NCI-H187 (cell line): ENCODE measurements at regions not wholly inside any gene's neighbourhood (a gene's known extent, or its start where the extent isn't known, plus 50 kb on each side); places are given as distances from the start of the nearest gene placed in this dataset.
A peak's percentile ranks its signal among the peaks of the same experiment; 100 is the strongest.
"Not testable (repeated sequence)": the region's sequence is repeated elsewhere in the genome, so short reads cannot be mapped to it uniquely, and the experiment has no call there.

Source experiments
- DNase-seq, 2 experiments: peaks; one replicate each; lab custom pipeline; 2025; lab: John Stamatoyannopoulos, UW

DNA sequence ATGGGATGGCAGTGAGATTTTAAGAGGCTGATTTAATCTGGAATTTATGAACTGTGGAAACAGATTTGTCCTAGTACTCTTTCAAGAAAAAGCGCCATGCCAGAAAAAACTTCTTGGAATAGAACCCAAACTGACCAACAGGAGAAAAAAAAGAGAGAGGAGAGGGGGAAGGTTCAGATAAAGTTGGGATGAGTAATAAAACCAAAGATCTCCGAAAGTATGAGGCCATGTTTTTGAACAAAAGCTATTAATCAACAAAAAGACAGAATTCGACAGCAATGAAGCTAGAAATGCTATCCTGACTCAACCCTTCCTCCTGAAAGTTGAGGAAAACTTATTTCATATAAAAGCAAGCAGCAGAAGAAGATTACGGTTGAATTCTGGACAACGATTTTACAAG, 135.5 kb downstream of the CEMIP2 start:
- no peak for DNase-seq

GRCh38 chr9:71630377-71630995, 137.8 kb downstream of the CEMIP2 start:
- DNase-seq: no peak

DNA sequence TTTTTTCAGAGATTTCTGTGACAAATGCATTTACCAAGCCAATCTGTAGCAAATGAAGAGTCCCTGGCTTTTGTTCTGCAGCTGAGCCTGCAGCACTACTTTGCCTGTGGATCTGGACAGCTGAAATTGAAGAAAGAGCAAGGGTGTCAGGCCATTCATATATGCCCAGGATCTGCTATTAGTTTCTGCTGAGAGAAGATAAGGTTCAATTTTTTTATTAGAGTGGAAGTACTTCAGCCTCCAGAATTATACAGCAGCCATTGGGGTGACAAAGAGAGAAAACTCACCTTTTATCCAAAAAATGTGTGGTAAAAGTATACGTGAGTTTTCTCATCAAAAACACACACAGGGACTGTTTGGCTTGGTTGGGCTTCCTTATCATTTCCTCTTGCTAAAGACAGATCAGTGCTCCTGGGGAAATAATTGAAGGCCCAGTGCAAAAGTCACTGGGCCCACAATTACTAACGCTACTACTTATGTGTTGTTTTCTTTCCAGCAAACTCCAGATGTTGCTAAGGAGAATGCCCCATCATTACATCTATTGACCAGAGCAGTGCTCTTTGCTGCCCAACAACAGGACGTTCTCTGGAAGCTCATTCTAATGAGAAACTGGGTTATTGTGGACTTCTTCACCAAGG, 138.6 kb downstream of the CEMIP2 start:
- DNase-seq: no peak

GRCh38 chr9:71628247-71628646, 140.1 kb downstream of the CEMIP2 start:
- DNase-seq: no peak

DNA sequence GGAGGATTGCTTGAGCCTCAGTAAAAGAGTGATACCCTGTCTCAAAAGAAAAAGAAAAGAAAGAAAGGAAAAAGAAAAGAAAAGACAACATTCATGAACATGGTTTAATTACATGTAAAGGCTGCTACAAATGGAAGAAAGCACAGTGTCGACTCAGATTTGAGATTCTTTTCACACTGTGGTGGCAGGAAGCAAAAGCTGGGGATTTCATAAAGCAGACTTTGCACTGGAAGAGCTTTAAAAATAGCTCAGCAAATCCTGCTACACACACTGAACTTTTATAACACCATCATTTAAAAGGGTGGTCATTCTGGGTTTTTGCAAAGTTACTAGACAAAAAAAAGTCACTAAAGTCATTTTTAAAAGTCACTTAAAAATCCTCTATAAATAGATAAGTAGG, 140.8 kb downstream of the CEMIP2 start:
- no peak for DNase-seq

DNA sequence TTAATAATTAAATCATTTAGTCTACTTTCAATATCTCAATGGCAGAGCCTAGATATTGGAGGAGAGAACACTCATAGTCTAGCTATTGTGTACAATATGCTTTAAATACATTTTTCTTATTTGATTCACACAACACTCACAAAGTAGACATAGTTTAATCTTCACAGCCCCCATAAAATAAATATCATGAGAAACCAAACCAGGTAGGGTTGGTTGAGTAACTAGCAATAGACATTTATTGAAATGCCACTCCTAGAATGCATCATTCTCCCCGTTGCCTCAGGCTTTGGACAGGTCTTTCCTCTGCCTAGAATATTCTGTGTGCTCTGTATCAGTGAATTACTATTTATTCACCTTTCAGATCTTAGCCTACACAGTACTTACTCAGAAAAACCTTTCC, 141.9 kb downstream of the CEMIP2 start:
- DNase-seq: no peak

DNA sequence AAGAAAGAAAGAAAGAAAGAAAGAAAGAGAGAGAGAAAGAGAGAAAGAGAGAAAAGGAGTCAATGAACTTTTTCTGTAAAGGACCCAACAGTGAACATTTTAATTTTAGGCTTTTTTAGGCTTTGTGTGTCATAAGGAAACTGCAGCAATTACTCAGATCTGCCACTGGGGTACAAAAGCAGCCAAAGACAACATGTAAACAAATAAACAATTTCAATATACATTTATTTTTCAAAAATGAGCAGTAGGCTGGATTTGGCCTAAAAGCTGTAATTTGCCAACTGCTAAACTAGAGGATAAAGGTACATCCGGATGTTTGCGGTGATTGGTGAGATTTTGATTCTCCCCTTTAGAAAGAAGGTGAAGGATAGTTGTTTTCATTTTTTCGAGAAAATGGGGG, 143.6 kb downstream of the CEMIP2 start:
- DNase-seq: no peak

GRCh38 chr9:71620746-71621145, 147.6 kb downstream of the CEMIP2 start:
- DNase-seq: no peak

DNA sequence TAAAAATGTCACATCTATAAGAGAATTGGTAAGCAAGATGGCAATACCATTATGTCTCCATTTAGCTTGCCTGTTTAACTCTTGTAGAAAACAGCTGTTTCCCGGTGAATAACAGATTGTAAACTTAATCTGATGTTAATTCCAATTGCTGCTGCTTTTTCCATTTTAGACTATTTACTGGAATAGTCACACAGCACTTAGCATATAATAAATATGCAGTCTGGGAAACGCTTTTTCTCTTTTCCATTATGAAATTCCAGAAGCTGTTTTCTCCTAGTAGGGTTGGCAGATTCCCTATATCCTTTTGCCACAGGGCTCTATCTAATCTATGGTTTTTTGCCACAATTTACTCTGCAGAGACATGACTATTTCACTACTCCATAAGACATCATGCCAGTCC, 148.0 kb downstream of the CEMIP2 start:
- no peak for DNase-seq

GRCh38 chr9:71619926-71620325, 148.4 kb downstream of the CEMIP2 start:
- DNase-seq: no peak

GRCh38 chr9:71614409-71615010, 153.8 kb downstream of the CEMIP2 start:
- DNase-seq: no peak

DNA sequence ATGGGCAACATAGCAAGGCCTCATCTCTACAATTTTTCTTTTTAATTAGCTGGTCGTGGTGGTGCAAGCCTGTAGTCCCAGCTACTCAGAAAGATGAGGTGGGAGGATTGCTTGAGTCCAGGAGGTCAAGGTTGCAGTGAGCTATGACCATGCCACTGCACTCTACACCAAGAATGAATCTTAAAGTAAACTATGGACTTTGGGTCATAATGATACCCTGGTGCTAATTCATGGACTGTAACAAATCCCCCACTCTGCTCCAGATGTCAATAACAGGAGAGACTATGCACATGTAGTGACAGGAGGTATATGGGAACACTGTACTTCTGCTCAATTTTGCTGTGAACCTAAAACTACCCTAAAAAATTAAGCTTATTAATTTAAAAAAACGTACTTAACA, 155.4 kb downstream of the CEMIP2 start:
- DNase-seq: no peak

- DNase-seq: no peak
Observed at GRCh38 chr9:71609448-71609830, 158.9 kb downstream of the CEMIP2 start.

- no peak for DNase-seq
Observed at GRCh38 chr9:71608825-71609447, 159.4 kb downstream of the CEMIP2 start.

- no peak for DNase-seq
Observed at GRCh38 chr9:71608021-71608420, 160.3 kb downstream of the CEMIP2 start.

GRCh38 chr9:71607461-71607881, 160.8 kb downstream of the CEMIP2 start:
- DNase-seq: no peak

- DNase-seq: peak in 1 of 2 experiments; percentile 0
Observed at GRCh38 chr9:71604197-71605063, 163.9 kb downstream of the CEMIP2 start.

DNA sequence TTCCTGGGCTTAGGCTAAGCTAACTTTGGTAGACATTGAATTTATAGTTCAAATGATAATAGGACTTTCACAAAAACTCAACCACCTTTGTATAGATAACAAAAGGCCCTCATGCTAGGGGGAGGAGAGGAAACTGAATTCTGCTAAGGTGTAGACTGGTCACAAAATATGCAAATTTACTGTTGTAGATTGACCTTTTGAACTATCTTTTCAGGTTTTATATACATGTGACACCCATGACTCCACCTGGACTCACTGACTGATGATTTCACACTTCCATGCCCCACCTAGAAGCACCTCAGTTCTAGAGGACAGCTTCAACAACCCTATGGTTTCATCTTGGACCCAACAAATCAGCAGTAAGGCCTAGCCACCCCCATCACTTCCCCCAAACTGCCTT, 165.7 kb downstream of the CEMIP2 start:
- DNase-seq: no peak

DNA sequence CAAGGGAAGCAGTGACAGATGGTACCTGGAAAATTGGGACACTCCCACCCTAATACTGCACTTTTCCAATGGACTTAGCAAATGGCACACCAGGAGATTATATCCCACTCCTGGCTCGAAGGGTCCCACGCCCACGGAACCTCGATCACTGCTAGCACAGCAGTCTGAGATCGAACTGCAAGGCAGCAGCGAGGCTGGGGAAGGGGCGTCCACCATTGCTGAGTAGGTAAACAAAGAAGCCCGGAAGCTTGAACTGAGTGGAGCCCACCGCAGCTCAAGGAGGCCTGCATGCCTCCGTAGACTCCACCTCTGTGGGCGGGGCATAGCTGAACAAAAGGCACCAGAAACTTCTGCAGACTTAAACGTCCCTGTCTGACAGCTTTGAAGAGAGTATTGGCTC, 172.6 kb downstream of the CEMIP2 start:
- DNase-seq: not testable (repeated sequence)

DNA sequence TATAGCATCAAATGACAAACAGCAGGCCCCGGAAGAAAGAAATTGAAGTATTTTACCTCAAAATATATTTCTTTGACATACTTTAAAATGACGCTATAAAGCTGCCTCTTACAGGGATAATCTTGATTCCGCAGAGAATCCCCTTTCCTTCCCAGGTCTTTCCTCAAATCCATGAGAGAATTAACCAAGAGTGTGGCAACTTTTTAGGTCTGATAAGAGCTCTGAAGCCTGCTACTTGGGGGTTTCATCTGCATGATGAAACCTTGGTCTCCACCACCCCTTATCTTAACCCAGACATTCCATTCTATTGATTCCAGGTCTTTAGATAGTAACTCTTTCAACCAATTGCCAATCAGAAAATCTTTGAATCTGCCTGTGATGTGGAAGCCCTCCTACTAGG, 173.8 kb downstream of the CEMIP2 start:
- DNase-seq: no peak

- DNase-seq: no peak
Observed at GRCh38 chr9:71592400-71592799, 175.9 kb downstream of the CEMIP2 start.

DNA sequence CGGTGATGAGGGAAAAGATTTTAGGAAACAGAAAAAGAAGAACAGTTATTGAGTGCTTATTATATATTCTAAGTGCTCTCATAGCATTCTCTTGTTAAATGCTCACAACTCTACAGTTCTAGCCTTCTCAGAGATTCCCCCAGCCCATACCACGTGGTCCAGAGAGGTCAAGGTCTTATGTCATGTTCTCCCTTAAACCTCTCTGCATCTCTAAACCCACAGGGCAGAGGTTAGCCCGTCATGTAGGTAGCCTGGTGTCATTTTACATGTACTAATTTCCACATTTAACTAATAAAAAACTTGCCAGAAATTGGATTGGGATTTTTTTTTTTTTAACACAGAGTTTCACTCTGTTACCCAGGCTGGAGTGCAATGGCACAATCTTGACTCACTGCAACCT, 178.0 kb downstream of the CEMIP2 start:
- DNase-seq: no peak
